GM23338 (cell line): ENCODE measurements at regions not wholly inside any gene's neighbourhood (a gene's known extent, or its start where the extent isn't known, plus 50 kb on each side); places are given as distances from the start of the nearest gene placed in this dataset.

ENCODE experiments used
- ATAC-seq: fragments of 200-7000 bp; cut with Tn5 transposase; 3 replicates; pipeline ENCODE4 v1.9.1; 2020
- DNase-seq: peaks from one replicate; pipeline ENCODE4 v3.0.0-alpha.2; 2015; ENCODE audit warnings: low spot score
- H2AFZ ChIP-seq: fragments of 200-600 bp; sonication (generic); 2 replicates; pipeline ENCODE4 v1.8.0; 2016; ENCODE audit warnings: antibody characterized with exemption, mild to moderate bottlenecking, moderate library complexity
- H3F3A ChIP-seq: fragments of 200-600 bp; sonication (generic); replicated peaks from 2 replicates; pipeline ENCODE4 v1.8.0; 2017; ENCODE audit warnings: antibody characterized with exemption, mixed run types, low read depth
- H3K27ac ChIP-seq: fragments of 200-600 bp; sonication (generic); 2 replicates; pipeline ENCODE4 v1.6.1; 2016; ENCODE audit warnings: low read depth
- H3K27me3 ChIP-seq: fragments of 200-600 bp; sonication (generic); 2 replicates; pipeline ENCODE4 v1.8.0; 2016; ENCODE audit warnings: mild to moderate bottlenecking, mixed run types, moderate library complexity; ENCODE audit not compliant: insufficient read depth
- H3K36me3 ChIP-seq: fragments of 200-600 bp; sonication (generic); 2 replicates; pipeline ENCODE4 v1.8.0; 2016; ENCODE audit warnings: mild to moderate bottlenecking; ENCODE audit not compliant: insufficient read depth
- H3K4me1 ChIP-seq: fragments of 200-600 bp; sonication (generic); 2 replicates; pipeline ENCODE4 v1.8.0; 2016; ENCODE audit warnings: mild to moderate bottlenecking, moderate library complexity; ENCODE audit not compliant: insufficient read depth
- H3K4me2 ChIP-seq: fragments of 200-600 bp; sonication (generic); 2 replicates; pipeline ENCODE4 v1.7.1; 2017; ENCODE audit warnings: mixed run types
- H3K4me3 ChIP-seq: fragments of 200-600 bp; sonication (generic); 2 replicates; pipeline ENCODE4 v1.6.1; 2016; ENCODE audit warnings: mixed run types
- H3K79me2 ChIP-seq: fragments of 200-600 bp; sonication (generic); replicated peaks from 2 replicates; pipeline ENCODE4 v1.8.0; 2017; ENCODE audit warnings: mild to moderate bottlenecking; ENCODE audit not compliant: insufficient read depth
- H3K9me2 ChIP-seq: fragments of 200-600 bp; sonication (generic); 2 replicates; pipeline ENCODE4 v1.8.0; 2017; ENCODE audit not compliant: insufficient read depth
- H4K20me1 ChIP-seq: fragments of 200-600 bp; sonication (generic); replicated peaks from 2 replicates; pipeline ENCODE4 v1.8.0; 2017; ENCODE audit warnings: mild to moderate bottlenecking; ENCODE audit not compliant: insufficient read depth
- H3K27ac Mint-ChIP-seq: 2 replicates; pipeline ENCODE4 v1.8.0; 2020; ENCODE audit warnings: inconsistent platforms, mild to moderate bottlenecking, moderate library complexity, mixed read lengths
- H3K27me3 Mint-ChIP-seq: 3 replicates; pipeline ENCODE4 v1.8.0; 2022; ENCODE audit warnings: low read depth, mild to moderate bottlenecking, moderate library complexity, mixed read lengths, inconsistent platforms; ENCODE audit not compliant: insufficient read depth, poor library complexity
- H3K36me3 Mint-ChIP-seq: 3 replicates; pipeline ENCODE4 v1.8.0; 2021; ENCODE audit warnings: low read depth, mild to moderate bottlenecking, inconsistent platforms, moderate library complexity, mixed read lengths
- H3K4me1 Mint-ChIP-seq: 3 replicates; pipeline ENCODE4 v1.8.0; 2020; ENCODE audit warnings: mild to moderate bottlenecking, inconsistent platforms, mixed read lengths
- H3K4me3 Mint-ChIP-seq: 3 replicates; pipeline ENCODE4 v1.8.0; 2021; ENCODE audit warnings: moderate library complexity, mild to moderate bottlenecking, inconsistent platforms, mixed read lengths
- H3K9me3 Mint-ChIP-seq: 3 replicates; pipeline ENCODE4 v1.8.0; 2020; ENCODE audit warnings: moderate library complexity, mild to moderate bottlenecking, inconsistent platforms, mixed read lengths
- CREB1 ChIP-seq: fragments of 250-450 bp; sonication (Bioruptor Pico); IDR thresholded peaks from 2 replicates; pipeline ENCODE4 v1.5.0; 2020; ENCODE audit warnings: low read depth, mild to moderate bottlenecking, moderate library complexity
- CTCF ChIP-seq, 2 experiments: fragments of 200-600 bp in 1 of 2; sonication (generic) in 1 of 2; conservative IDR thresholded peaks; 2 replicates each; pipeline versions ENCODE4 v1.5.1 to v1.6.1; 2016 to 2017; ENCODE audit warnings: antibody characterized with exemption in 2 of 2, low read depth in 2 of 2, mild to moderate bottlenecking in 2 of 2, moderate library complexity in 1 of 2
- EZH2 ChIP-seq: fragments of 200-600 bp; sonication (generic); IDR thresholded peaks from one replicate; pipeline ENCODE4 v1.8.0; 2017; ENCODE audit warnings: antibody characterized with exemption, mild to moderate bottlenecking, low read depth; ENCODE audit not compliant: unreplicated experiment
- EZH2phosphoT487 ChIP-seq: fragments of 200-600 bp; sonication (generic); IDR thresholded peaks from one replicate; pipeline ENCODE4 v1.8.1; 2018; ENCODE audit warnings: antibody characterized with exemption; ENCODE audit not compliant: unreplicated experiment
- JUNB ChIP-seq: IDR thresholded peaks from one replicate; pipeline ENCODE4 v1.6.1; 2016; ENCODE audit warnings: antibody characterized with exemption; ENCODE audit not compliant: unreplicated experiment
- POLR2AphosphoS5 ChIP-seq: IDR thresholded peaks from 2 replicates; pipeline ENCODE4 v1.6.1; 2016; ENCODE audit warnings: antibody characterized with exemption, low read depth
- STAT1 ChIP-seq: IDR thresholded peaks from one replicate; pipeline ENCODE4 v1.6.1; 2016; ENCODE audit warnings: antibody characterized with exemption; ENCODE audit not compliant: unreplicated experiment
- ZNF114 ChIP-seq: fragments of 250-450 bp; sonication (Bioruptor Pico); IDR thresholded peaks from 2 replicates; pipeline ENCODE4 v1.5.0; 2020; ENCODE audit warnings: mild to moderate bottlenecking, moderate library complexity
- ZNF331 ChIP-seq: fragments of 250-450 bp; sonication (Bioruptor Pico); IDR thresholded peaks from 2 replicates; pipeline ENCODE4 v1.5.0; 2020; ENCODE audit warnings: low read depth, mild to moderate bottlenecking, moderate library complexity
- TF ChIP-seq, protein P1 (sequence below): IDR thresholded peaks from one replicate; pipeline ENCODE4 v1.6.1; 2018; ENCODE audit warnings: antibody characterized with exemption; ENCODE audit not compliant: unreplicated experiment
- TF ChIP-seq, protein P2 (sequence below): IDR thresholded peaks from 2 replicates; pipeline ENCODE4 v1.6.1; 2016; ENCODE audit warnings: antibody characterized with exemption

- Mint-ChIP-seq H3K4me3 (no peak overlapping the region), H3K36me3 (no peaks in the 10 kb centered on the region), H3K9me3 (no peaks in the 10 kb centered on the region; the same call in 2 of the 3 replicates), H3K27me3 (no peaks in the 10 kb centered on the region), H3K27ac (no peak overlapping the region), H3K4me1 (no peaks in the 10 kb centered on the region)
- Histone ChIP-seq H3K79me2 (no peaks in the 10 kb centered on the region), H3K4me3 (no peak overlapping the region), H3K36me3 (no peaks in the 10 kb centered on the region), H3K9me2 (no peaks in the 10 kb centered on the region), H3K4me1 (no peaks in the 10 kb centered on the region), H3K27ac (no peak overlapping the region), H3K27me3 (no peaks in the 10 kb centered on the region), H3K4me2 (no peak overlapping the region), H4K20me1 (no peaks in the 10 kb centered on the region), H2AFZ (no peak overlapping the region), H3F3A (no peaks in the 10 kb centered on the region)
- DNase-seq (no peak), ATAC-seq (no peak)
- TF ChIP-seq, protein P1, sequence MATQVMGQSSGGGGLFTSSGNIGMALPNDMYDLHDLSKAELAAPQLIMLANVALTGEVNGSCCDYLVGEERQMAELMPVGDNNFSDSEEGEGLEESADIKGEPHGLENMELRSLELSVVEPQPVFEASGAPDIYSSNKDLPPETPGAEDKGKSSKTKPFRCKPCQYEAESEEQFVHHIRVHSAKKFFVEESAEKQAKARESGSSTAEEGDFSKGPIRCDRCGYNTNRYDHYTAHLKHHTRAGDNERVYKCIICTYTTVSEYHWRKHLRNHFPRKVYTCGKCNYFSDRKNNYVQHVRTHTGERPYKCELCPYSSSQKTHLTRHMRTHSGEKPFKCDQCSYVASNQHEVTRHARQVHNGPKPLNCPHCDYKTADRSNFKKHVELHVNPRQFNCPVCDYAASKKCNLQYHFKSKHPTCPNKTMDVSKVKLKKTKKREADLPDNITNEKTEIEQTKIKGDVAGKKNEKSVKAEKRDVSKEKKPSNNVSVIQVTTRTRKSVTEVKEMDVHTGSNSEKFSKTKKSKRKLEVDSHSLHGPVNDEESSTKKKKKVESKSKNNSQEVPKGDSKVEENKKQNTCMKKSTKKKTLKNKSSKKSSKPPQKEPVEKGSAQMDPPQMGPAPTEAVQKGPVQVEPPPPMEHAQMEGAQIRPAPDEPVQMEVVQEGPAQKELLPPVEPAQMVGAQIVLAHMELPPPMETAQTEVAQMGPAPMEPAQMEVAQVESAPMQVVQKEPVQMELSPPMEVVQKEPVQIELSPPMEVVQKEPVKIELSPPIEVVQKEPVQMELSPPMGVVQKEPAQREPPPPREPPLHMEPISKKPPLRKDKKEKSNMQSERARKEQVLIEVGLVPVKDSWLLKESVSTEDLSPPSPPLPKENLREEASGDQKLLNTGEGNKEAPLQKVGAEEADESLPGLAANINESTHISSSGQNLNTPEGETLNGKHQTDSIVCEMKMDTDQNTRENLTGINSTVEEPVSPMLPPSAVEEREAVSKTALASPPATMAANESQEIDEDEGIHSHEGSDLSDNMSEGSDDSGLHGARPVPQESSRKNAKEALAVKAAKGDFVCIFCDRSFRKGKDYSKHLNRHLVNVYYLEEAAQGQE: no peak
- TF ChIP-seq CREB1 (CRISPR knock-in tag) (no peak), EZH2phosphoT487 (no peak)
- TF ChIP-seq, protein P2, sequence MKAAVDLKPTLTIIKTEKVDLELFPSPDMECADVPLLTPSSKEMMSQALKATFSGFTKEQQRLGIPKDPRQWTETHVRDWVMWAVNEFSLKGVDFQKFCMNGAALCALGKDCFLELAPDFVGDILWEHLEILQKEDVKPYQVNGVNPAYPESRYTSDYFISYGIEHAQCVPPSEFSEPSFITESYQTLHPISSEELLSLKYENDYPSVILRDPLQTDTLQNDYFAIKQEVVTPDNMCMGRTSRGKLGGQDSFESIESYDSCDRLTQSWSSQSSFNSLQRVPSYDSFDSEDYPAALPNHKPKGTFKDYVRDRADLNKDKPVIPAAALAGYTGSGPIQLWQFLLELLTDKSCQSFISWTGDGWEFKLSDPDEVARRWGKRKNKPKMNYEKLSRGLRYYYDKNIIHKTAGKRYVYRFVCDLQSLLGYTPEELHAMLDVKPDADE: no peak
These were observed 224.6 kb downstream of the PIK3C3 start for GRCh38 chr18:42179542-42180121.

- H3K9me2 ChIP-seq: no peaks in the 10 kb centered on the region
- DNase-seq (no peak), ATAC-seq (no peak)
- H2AFZ ChIP-seq: no peak overlapping the region
- H3K4me1 ChIP-seq: no peaks in the 10 kb centered on the region
- H3K36me3 ChIP-seq: no peaks in the 10 kb centered on the region
- no peaks in the 10 kb centered on the region for H3K4me1 Mint-ChIP-seq
- no peaks in the 10 kb centered on the region for H3K27me3 Mint-ChIP-seq
- H3F3A ChIP-seq: no peaks in the 10 kb centered on the region
- no peak overlapping the region for H3K4me2 ChIP-seq
- no peaks in the 10 kb centered on the region for H4K20me1 ChIP-seq
- H3K27ac ChIP-seq: no peak overlapping the region
- no peak overlapping the region for H3K4me3 ChIP-seq
- H3K9me3 Mint-ChIP-seq: peaks cover 3% of the 10 kb centered on the region; the same call in 2 of the 3 replicates
- H3K79me2 ChIP-seq: no peaks in the 10 kb centered on the region
- H3K4me3 Mint-ChIP-seq: no peak overlapping the region
- no peak overlapping the region for H3K27ac Mint-ChIP-seq
- no peaks in the 10 kb centered on the region for H3K36me3 Mint-ChIP-seq
- no peaks in the 10 kb centered on the region for H3K27me3 ChIP-seq
- TF ChIP-seq JUNB: no peak
- no peak for TF ChIP-seq STAT1
- no peak for TF ChIP-seq POLR2AphosphoS5
- TF ChIP-seq, protein P2: no peak
- no peak for TF ChIP-seq EZH2
- no peak for TF ChIP-seq ZNF331
- TF ChIP-seq EZH2phosphoT487: no peak
- TF ChIP-seq CTCF (conservative IDR thresholded peaks at IDR 0.05; ENCODE audit: low read depth in 2 of 2): no peak
- no peak for TF ChIP-seq ZNF114 (CRISPR knock-in tag)
These were observed 226.4 kb downstream of the PIK3C3 start for GRCh38 chr18:42181474-42181873.
